Stimulated activated CD4-positive, alpha-beta T cell treated with anti-CD3 and anti-CD28 coated beads, Interleukin-2, amount 100 ng/mL, for 48 hours (primary cell): ENCODE measurements at regions not wholly inside any gene's neighbourhood (a gene's known extent, or its start where the extent isn't known, plus 50 kb on each side); places are given as distances from the start of the nearest gene placed in this dataset.
"Not testable (repeated sequence)": the region's sequence is repeated elsewhere in the genome, so short reads cannot be mapped to it uniquely, and the experiment has no call there.

ENCODE experiments used
- DNase-seq, 2 donors: peaks; one replicate each; pipeline ENCODE4 v3.0.0-alpha.2; 2020

- DNase-seq = no peak
Measured at GRCh38 chr21:35737449-35737848, 322.9 kb downstream of the SETD4 start.

DNA sequence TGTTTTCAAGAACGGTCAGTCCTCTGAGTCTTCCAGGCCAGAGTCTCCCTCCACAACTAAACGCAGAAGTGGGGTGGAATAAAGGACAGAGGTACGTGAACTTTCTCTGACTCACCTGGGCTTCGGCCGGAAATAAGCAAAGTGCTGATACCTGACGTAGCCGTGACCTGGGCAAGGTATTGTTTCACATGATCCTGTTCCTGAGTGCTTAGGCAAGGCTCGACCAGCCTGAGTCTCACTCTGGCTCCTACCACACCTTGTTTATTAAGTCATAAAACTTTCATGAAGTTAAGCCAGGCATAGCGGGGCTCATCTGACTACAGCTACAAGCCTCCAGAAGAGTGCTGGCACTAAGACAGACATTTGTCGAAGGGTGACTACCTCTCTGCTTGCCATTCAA lies 327.5 kb downstream of the SETD4 start:
- DNase-seq = no peak

DNA sequence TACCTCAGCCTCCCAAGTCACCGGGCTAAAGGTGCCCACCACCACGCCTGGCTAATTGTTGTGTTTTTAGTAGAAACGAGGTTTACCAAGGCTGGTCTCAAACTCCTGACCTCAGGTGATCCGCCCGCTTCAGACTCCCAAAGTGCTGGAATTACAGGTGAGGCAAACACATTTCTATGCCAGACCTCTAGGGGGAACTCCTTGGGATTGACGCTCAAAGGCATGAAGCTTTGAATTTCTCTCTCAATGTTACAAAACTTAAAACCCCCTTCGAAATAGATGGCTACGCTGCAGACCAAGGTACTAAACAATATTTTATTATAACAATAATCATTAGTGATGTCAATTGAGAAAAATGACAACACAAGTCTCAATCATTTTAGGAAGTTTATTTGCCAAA lies 330.0 kb downstream of the SETD4 start:
- DNase-seq = no peak

- no peak for DNase-seq
Measured at GRCh38 chr21:35727830-35728229, 332.5 kb downstream of the SETD4 start.

- DNase-seq = no peak
Measured at GRCh38 chr21:35724156-35724555, 336.2 kb downstream of the SETD4 start.

DNA sequence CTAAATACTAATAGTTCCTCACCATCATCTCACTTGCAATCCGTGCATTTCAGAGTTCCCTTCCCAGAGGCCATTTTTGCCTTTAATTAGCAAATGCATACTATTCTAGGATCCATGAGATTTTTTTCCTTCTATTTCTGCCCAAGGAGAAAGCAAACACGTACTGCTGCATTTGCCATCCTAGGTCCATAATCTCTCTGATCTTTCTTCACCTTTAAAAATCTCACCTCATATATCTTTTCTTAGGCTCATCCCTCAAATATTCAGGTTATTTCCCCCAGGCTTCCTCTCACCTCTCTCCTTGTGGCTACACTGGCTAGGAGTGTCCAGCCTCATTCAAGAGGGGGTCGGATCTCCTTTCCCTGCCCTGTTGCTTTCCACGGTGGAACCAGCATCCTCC lies 338.6 kb downstream of the SETD4 start:
- DNase-seq = no peak

DNA sequence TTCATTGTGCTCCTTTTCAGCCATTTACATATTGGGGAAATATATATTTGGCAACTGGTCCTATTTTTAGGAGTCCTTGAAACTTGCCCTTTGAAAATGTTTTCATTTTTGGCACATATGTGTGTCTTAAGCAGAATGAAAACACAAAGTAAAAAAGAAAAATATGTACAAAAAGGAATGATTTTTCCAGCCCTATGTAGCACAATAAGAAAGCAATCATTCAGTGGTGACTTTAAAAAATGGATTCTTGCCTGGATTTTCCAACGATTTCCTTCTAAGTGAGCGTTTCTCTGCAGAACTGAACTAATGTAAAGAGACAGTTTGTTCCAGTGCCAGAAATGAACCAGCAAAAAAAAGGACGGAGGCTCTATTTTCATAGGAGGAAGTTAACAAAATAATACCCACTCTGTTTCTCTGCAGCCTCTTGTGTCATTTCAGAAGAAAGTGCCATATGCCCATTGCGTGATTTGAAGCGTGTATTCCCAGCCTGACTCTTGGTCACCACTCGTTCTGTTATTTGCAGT lies 340.1 kb downstream of the SETD4 start:
- DNase-seq = no peak

- no peak for DNase-seq
Measured at GRCh38 chr21:35719080-35719479, 341.2 kb downstream of the SETD4 start.

- DNase-seq = no peak
Measured at GRCh38 chr21:35716876-35717565, 343.3 kb downstream of the SETD4 start.

DNA sequence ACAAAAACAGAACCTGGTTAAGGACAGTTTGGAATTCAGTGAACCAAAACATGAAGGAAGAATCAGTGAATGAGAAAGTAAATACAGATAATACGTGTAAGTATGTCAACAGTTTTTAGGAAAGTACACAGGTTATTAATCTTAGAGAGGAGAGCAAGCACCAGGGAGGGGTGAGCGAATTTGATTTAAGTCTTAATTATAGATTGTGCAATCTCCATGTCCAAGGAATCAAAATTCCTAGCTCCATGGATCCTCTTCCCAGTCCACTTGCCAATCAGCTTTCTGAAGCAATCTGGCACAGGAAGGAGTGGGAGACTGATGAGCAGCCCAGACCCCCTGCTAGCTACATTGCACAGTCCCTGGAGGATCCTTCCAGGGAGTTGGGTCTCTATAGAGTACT lies 346.4 kb downstream of the SETD4 start:
- no peak for DNase-seq

DNA sequence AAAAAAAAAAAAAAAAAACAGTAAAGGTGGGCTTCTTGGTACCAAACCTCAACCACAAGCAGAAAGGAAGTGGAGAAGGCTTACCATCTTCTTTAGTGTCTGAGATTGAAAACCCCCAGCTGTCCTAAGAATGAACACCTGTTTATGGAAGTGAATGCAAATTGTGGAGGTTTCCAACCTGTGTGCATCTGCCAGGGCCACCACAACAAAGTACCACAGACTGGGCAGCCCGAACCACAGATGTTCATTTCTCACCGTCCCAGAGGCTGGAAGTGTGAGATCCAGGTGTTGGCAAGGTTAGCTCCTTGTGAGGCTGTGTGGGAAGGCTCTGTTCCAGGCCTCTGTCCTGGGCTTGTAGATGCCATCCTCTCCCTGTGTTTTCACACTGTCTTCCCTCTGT lies 348.7 kb downstream of the SETD4 start:
- DNase-seq = no peak

- no peak for DNase-seq
Measured at GRCh38 chr21:35711213-35711612, 349.1 kb downstream of the SETD4 start.

- not testable (repeated sequence) for DNase-seq
Measured at GRCh38 chr21:35709990-35710389, 350.3 kb downstream of the SETD4 start.

GRCh38 chr21:35705888-35706287 lies 354.4 kb downstream of the SETD4 start:
- DNase-seq = no peak

- no peak for DNase-seq
Measured at GRCh38 chr21:35705237-35705887, 355.0 kb downstream of the SETD4 start.

GRCh38 chr21:35703704-35704103 lies 356.6 kb downstream of the SETD4 start:
- DNase-seq = no peak

DNA sequence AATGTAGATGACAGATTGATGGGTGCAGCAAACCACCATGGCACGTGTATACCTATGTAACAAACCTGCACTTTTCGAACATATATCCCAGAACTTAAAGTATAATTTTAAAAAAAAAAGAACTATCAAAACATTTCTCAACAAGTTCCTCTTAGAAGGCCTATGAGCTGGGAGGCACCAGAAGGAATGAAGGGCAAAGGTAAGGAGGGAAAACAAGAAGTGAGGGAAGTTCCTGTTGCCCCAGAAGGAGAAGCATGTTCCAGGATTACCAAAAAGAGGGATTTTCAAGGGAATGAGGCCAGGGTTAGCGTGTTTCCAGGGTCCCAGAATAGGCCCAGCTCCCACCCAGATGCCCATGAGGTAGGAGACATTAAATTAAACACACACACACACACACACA lies 361.0 kb downstream of the SETD4 start:
- no peak for DNase-seq

DNA sequence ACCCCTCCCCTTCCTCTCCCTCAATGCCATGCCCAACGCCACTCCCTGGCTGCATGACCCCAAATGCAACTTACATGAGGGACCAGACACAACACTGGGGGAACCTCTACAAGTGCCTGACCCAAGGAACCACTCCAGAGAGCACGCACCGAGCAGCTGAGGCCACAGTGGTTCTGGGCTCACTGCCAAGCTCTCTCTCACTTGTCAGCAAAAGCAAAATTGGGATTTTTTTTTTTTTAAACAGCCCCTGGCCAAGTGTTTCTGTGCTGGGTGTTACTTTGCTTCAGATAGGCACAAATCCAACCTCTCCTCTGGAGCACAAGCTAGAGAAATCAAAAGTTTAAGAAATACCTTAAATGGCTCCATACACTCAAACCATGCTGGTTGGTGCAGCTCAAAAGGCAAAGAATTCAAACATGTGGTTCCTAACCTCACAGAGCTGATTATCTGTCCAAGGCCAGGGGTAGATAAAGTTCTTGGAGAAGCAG lies 363.0 kb downstream of the SETD4 start:
- no peak for DNase-seq

- DNase-seq = no peak
Measured at GRCh38 chr21:35696644-35697043, 363.7 kb downstream of the SETD4 start.

- DNase-seq = no peak
Measured at GRCh38 chr21:35692311-35692710, 368.0 kb downstream of the SETD4 start.

GRCh38 chr21:35690436-35690835 lies 369.9 kb downstream of the SETD4 start:
- no peak for DNase-seq

- no peak for DNase-seq
Measured at GRCh38 chr21:35686156-35686555, 374.2 kb downstream of the SETD4 start.

DNA sequence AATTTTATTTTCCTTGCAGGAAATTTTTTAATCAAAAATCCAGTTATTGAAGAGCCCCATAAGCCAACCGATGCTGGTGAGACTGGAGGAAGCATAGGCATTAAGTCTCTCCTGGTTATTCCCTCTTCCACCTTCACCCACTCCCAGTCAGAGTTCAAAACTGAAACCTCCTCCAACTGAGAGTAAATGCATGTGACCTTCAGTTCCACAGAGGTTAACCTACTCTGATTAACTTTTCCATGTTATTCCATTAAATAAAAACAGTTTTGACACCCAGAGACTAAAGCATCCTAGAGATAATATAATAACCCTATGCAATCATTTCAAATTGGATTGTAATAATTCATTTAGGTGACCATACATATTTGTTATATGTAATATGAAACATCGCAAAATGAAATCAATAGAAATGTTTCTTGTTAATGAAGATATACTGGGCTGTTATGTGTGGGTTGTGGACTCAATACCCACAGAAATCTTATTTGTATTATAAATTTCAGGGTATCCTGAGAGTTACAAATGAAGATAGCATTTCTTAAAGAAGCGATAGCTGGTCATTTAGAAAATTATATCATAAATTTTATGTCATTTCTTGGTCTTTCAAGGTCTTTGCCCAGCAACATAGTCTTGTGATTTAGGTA lies 376.5 kb downstream of the SETD4 start:
- DNase-seq = no peak
